ENCODE measurements at regions not wholly inside any gene's neighbourhood (a gene's known extent, or its start where the extent isn't known, plus 50 kb on each side); places are given as distances from the start of the nearest gene placed in this dataset.

GRCh38 chrX:97666890-97667289 is 783.2 kb downstream of the RPA4 start:
- H3K4me3 ChIP-seq (ENCODE audit: insufficient read depth, low read depth, low read length) = no peak overlapping the region
- no peak for DNase-seq
- H3K27me3 ChIP-seq (ENCODE audit: control insufficient read depth, insufficient read depth, low read length) = no peaks in the 10 kb centered on the region
- no peaks in the 10 kb centered on the region for H3K36me3 ChIP-seq (replicated peaks; ENCODE audit: control insufficient read depth, insufficient read depth, low read length)

GRCh38 chrX:97668126-97668525 is 784.4 kb downstream of the RPA4 start:
- H3K36me3 ChIP-seq (replicated peaks; ENCODE audit: control insufficient read depth, insufficient read depth, low read length) = no peaks in the 10 kb centered on the region
- DNase-seq = no peak

GRCh38 chrX:97672138-97672537 is 788.4 kb downstream of the RPA4 start:
- Histone ChIP-seq H3K4me3 (ENCODE audit: insufficient read depth, low read depth, low read length) (no peak overlapping the region), H3K27me3 (ENCODE audit: control insufficient read depth, insufficient read depth, low read length) (no peaks in the 10 kb centered on the region)

More at GRCh38 chrX:97668126-97668525, 784.4 kb downstream of the RPA4 start:
- no peak overlapping the region for H3K4me3 ChIP-seq (ENCODE audit: insufficient read depth, low read depth, low read length)
- no peaks in the 10 kb centered on the region for H3K27me3 ChIP-seq (ENCODE audit: control insufficient read depth, insufficient read depth, low read length)

GRCh38 chrX:97672608-97673007 is 788.9 kb downstream of the RPA4 start:
- Histone ChIP-seq H3K36me3 (replicated peaks; ENCODE audit: control insufficient read depth, insufficient read depth, low read length) (no peaks in the 10 kb centered on the region), H3K4me3 (ENCODE audit: insufficient read depth, low read depth, low read length) (no peak overlapping the region), H3K27me3 (ENCODE audit: control insufficient read depth, insufficient read depth, low read length) (no peaks in the 10 kb centered on the region)
- DNase-seq = no peak

More at GRCh38 chrX:97672138-97672537, 788.4 kb downstream of the RPA4 start:
- no peak for DNase-seq
- H3K36me3 ChIP-seq (replicated peaks; ENCODE audit: control insufficient read depth, insufficient read depth, low read length) = no peaks in the 10 kb centered on the region

- Histone ChIP-seq H3K36me3 (replicated peaks; ENCODE audit: control insufficient read depth, insufficient read depth, low read length) (no peaks in the 10 kb centered on the region), H3K27me3 (ENCODE audit: control insufficient read depth, insufficient read depth, low read length) (no peaks in the 10 kb centered on the region), H3K4me3 (ENCODE audit: insufficient read depth, low read depth, low read length) (no peak overlapping the region)
- no peak for DNase-seq
These were observed 789.4 kb downstream of the RPA4 start for GRCh38 chrX:97673135-97673534.

GRCh38 chrX:97682991-97683840 is 799.5 kb downstream of the RPA4 start:
- no peaks in the 10 kb centered on the region for H3K27me3 ChIP-seq (ENCODE audit: control insufficient read depth, insufficient read depth, low read length)
- no peaks in the 10 kb centered on the region for H3K36me3 ChIP-seq (replicated peaks; ENCODE audit: control insufficient read depth, insufficient read depth, low read length)
- DNase-seq = peak; percentile 18
- no peak overlapping the region for H3K4me3 ChIP-seq (ENCODE audit: insufficient read depth, low read depth, low read length)

- peak; percentile 22 for DNase-seq
- Histone ChIP-seq H3K27me3 (ENCODE audit: control insufficient read depth, insufficient read depth, low read length) (no peaks in the 10 kb centered on the region), H3K36me3 (replicated peaks; ENCODE audit: control insufficient read depth, insufficient read depth, low read length) (no peaks in the 10 kb centered on the region), H3K4me3 (ENCODE audit: insufficient read depth, low read depth, low read length) (no peak overlapping the region)
These were observed 802.0 kb downstream of the RPA4 start for GRCh38 chrX:97685753-97686152.

GRCh38 chrX:97691901-97692455 is 808.3 kb downstream of the RPA4 start:
- Histone ChIP-seq H3K4me3 (ENCODE audit: insufficient read depth, low read depth, low read length) (no peak overlapping the region), H3K27me3 (ENCODE audit: control insufficient read depth, insufficient read depth, low read length) (no peaks in the 10 kb centered on the region), H3K36me3 (replicated peaks; ENCODE audit: control insufficient read depth, insufficient read depth, low read length) (no peaks in the 10 kb centered on the region)
- no peak for DNase-seq

GRCh38 chrX:97692575-97692974 is 808.9 kb downstream of the RPA4 start:
- Histone ChIP-seq H3K36me3 (replicated peaks; ENCODE audit: control insufficient read depth, insufficient read depth, low read length) (no peaks in the 10 kb centered on the region), H3K27me3 (ENCODE audit: control insufficient read depth, insufficient read depth, low read length) (no peaks in the 10 kb centered on the region), H3K4me3 (ENCODE audit: insufficient read depth, low read depth, low read length) (no peak overlapping the region)
- no peak for DNase-seq

GRCh38 chrX:97700547-97700946 is 816.8 kb downstream of the RPA4 start:
- Histone ChIP-seq H3K4me3 (ENCODE audit: insufficient read depth, low read depth, low read length) (no peak overlapping the region), H3K36me3 (replicated peaks; ENCODE audit: control insufficient read depth, insufficient read depth, low read length) (no peaks in the 10 kb centered on the region), H3K27me3 (ENCODE audit: control insufficient read depth, insufficient read depth, low read length) (no peaks in the 10 kb centered on the region)
- no peak for DNase-seq

GRCh38 chrX:97704474-97704873 is 820.8 kb downstream of the RPA4 start:
- DNase-seq = no peak
- Histone ChIP-seq H3K4me3 (ENCODE audit: insufficient read depth, low read depth, low read length) (no peak overlapping the region), H3K27me3 (ENCODE audit: control insufficient read depth, insufficient read depth, low read length) (no peaks in the 10 kb centered on the region), H3K36me3 (replicated peaks; ENCODE audit: control insufficient read depth, insufficient read depth, low read length) (no peaks in the 10 kb centered on the region)

- no peak for DNase-seq
- Histone ChIP-seq H3K4me3 (ENCODE audit: insufficient read depth, low read depth, low read length) (no peak overlapping the region), H3K27me3 (ENCODE audit: control insufficient read depth, insufficient read depth, low read length) (no peaks in the 10 kb centered on the region), H3K36me3 (replicated peaks; ENCODE audit: control insufficient read depth, insufficient read depth, low read length) (no peaks in the 10 kb centered on the region)
These were observed 821.2 kb downstream of the RPA4 start for GRCh38 chrX:97704881-97705280.

GRCh38 chrX:97705936-97706335 is 822.2 kb downstream of the RPA4 start:
- Histone ChIP-seq H3K4me3 (ENCODE audit: insufficient read depth, low read depth, low read length) (no peak overlapping the region), H3K27me3 (ENCODE audit: control insufficient read depth, insufficient read depth, low read length) (no peaks in the 10 kb centered on the region), H3K36me3 (replicated peaks; ENCODE audit: control insufficient read depth, insufficient read depth, low read length) (no peaks in the 10 kb centered on the region)
- no peak for DNase-seq

GRCh38 chrX:97714072-97714471 is 830.4 kb downstream of the RPA4 start:
- H3K4me3 ChIP-seq (ENCODE audit: insufficient read depth, low read depth, low read length) = no peak overlapping the region
- no peaks in the 10 kb centered on the region for H3K27me3 ChIP-seq (ENCODE audit: control insufficient read depth, insufficient read depth, low read length)
- DNase-seq = no peak
- no peaks in the 10 kb centered on the region for H3K36me3 ChIP-seq (replicated peaks; ENCODE audit: control insufficient read depth, insufficient read depth, low read length)

- no peaks in the 10 kb centered on the region for H3K27me3 ChIP-seq (ENCODE audit: control insufficient read depth, insufficient read depth, low read length)
These were observed 844.5 kb downstream of the RPA4 start for GRCh38 chrX:97728215-97728614.

More at GRCh38 chrX:97728215-97728614, 844.5 kb downstream of the RPA4 start:
- Histone ChIP-seq H3K4me3 (ENCODE audit: insufficient read depth, low read depth, low read length) (no peak overlapping the region), H3K36me3 (replicated peaks; ENCODE audit: control insufficient read depth, insufficient read depth, low read length) (no peaks in the 10 kb centered on the region)
- no peak for DNase-seq

All from H7 (cell line).